Endometrium (tissue), 2 donors: ENCODE measurements at regions not wholly inside any gene's neighbourhood (a gene's known extent, or its start where the extent isn't known, plus 50 kb on each side); places are given as distances from the start of the nearest gene placed in this dataset.
"Not testable (repeated sequence)": the region's sequence is repeated elsewhere in the genome, so short reads cannot be mapped to it uniquely, and the experiment has no call there.

Experiments used
- FAIRE-seq: peaks from 2 replicates; lab custom pipeline; 2012; peaks lifted over from hg19 to GRCh38; lab: Jason Lieb, UNC
- donor health status: control.
- donor health status: control.

DNA sequence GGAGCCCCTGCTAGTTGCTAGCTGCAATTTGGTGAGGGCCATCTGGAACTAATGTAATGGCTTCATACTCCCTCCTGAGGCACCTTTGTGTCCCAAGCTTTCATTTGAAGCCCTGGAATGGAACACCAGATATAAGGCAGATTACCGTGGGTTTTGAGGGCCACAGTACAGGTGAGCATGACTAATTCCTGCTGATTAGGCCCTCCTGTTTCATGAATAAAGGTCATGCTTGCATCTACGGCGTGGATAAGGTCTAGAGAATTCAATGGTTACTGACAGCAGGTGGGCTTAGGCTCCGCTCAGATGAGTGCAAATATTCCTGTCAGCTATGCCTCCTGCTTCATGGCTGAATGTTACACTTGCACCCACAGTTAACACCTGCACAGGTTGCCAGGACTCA lies 495.4 kb downstream of the NAP1L3 start:
- no peak for FAIRE-seq

DNA sequence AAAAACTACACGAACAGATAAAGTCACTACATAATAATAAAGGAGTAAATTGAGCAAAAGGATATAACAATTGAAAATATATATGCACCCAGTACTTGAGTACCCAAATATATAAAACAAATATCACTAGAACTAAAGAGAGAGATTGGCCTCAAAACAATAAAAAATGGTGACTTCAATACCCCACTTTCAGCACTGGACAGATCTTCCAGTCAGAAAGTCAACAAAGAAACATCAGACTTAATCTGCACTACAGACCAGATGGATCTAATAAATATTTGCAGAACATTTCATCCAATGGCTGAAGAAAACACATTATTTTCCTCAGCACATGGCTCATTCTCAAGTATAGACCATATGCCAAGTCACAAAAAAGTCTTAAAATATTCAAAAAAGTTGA lies 503.6 kb downstream of the NAP1L3 start:
- no peak for FAIRE-seq

DNA sequence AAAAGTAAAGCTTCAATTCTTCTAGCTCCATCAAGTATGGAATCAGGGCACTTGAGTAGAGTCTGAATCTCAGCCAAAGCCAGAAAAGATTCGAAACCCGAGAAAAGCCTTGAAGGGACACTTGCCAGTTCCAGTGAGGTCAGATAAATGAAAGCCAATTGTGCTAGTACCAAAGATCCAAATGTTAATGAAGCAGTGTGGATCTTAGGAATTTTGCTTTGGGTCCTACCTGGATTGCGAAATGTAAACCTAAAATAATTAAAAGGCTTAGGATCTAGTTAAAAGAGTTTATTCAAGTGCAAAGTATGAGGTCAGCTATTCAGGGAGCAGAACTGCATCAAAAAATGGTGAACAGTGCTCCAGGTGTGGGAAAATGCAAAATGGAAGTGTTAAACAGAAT lies 552.6 kb downstream of the NAP1L3 start:
- no peak for FAIRE-seq

DNA sequence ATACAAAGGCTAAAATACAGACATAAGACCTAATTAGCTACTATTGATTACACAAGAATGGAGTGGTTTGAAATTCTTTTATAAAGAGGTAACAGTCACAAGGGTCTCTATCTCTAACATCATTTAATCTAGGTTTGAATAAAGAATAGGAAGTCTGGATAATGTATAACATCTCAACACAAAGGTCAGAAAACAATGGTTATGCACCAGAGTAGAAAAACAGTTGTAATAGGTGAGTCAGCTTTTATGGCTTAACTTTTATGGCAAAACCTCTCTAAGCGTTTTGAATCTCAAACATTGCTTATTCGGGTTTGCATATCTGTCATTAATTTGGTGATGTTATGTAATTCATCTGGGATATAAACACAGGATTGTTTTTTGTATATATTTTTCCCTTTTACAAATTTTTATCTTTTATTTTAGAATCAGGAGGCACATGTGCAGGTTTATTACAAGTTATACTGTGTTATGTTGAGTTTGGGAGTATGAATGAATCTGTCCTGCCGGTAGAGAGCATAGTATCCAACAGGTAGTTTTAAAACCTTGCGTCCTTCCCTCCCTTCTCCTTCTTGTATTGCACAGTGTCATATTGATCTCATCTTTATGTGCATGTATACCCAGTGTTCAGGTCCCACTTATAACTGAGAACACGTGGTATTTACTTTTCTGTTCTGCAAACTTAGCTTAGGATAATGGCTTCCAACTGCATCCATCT lies 569.9 kb downstream of the NAP1L3 start:
- peak; percentile 90 for FAIRE-seq

DNA sequence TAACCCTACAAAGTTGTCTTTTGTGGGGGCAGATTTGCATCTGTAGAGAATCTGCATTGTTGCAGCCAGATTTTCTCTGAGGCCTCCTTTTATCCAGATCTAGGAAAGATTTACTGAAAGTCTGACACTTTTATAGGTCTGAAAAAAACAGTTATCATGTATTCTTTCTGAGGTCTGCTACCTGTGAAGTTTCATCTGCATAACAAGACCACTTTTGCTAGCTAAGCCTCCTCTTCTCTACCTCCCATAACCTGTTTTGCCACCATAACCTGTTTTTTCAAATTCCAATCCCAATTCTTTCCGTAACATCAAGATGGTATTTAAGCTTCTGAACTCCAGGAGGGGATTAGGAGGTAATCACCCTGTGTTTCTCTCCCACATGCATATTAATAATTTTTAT lies 577.8 kb downstream of the NAP1L3 start:
- not testable (repeated sequence) for FAIRE-seq

DNA sequence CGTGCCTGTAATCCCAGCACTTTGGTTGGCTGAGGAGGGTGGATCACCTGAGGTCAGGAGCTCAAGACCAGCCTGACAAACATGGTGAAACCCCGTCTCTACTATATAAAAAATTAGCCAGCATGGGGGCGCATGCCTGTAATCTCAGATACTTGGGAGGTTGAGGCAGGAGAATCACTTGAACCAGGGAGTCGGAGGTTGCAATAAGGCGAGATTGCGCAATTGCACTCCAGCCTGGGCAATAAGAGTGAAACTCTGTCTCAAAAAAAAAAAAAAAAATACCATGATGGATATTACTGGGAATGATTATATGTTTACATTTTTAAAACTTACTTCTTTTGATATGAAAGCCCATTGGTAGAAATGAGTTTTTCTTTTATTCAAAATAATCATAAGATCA lies 594.5 kb downstream of the NAP1L3 start:
- not testable (repeated sequence) for FAIRE-seq

DNA sequence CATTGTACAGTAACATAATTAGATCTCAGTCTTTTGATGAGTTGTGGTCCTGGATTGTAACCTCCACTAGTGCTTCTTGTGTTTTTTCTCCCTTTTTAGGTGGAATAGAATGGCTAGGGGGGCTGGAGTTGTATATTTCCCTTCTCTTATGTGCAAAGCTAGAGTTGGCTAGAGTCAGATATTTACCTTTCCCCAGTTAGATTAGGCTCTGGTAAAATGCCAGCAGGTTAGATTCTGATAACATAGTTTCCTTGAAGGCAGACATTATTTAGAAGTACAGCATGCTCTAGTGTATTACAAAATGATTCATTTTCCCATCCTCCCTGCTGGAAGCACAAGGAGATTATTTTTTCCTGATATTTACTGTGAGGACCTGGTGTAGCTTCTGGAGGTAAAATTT lies 618.1 kb downstream of the NAP1L3 start:
- not testable (repeated sequence) for FAIRE-seq

DNA sequence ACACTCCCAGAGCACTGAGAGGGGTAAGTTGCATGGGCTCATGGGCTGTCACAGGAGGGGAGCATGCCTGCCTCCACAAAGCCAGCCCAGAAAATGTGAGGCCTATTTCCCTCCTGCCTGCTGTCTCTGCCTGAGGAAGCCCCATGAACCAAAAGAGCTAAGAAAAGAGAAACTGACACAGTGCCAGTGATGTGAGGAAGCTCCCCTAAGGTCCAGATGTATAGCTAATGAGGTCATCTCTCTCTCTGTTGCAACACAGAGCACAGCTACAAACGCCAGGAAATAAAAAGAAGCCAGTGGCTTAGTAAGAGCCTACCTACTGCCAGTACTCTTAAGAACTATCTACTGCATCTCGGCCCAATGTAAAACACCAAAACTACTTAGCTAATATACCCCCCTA lies 653.5 kb downstream of the NAP1L3 start:
- FAIRE-seq, result not testable (repeated sequence)

DNA sequence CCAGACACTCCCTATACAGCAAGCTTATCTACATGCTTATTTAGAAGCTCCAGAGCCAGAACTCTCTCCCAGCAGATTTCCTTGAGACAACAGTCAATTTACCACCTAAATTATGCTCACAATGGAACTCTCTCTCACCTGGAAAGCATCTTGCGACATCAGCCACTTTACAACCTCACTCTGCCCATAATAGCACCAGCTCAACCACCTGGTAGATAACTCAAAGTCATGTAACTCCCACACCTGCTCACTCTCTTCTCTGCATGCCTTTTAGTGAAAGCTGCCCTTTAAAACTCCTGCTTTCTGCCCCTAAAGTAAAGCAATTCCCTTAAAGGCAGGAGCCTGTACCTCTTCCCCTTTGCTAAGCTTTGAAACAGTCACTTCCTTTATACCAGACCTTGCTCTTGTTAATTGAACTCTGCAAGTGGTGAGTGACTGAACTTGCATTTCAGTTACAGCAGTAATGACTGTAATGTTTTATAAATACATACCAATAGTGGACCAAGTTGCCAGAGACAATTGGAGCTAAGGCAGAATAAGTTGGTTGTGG lies 658.8 kb downstream of the NAP1L3 start:
- FAIRE-seq, result not testable (repeated sequence)
